HFFc6 (cell line): ENCODE measurements at regions not wholly inside any gene's neighbourhood (a gene's known extent, or its start where the extent isn't known, plus 50 kb on each side); places are given as distances from the start of the nearest gene placed in this dataset.
A peak's percentile ranks its signal among the peaks of the same experiment; 100 is the strongest.

Experiments
- DNase-seq: peaks from one replicate; pipeline ENCODE4 v3.0.0-alpha.2; 2018
- H3K27ac Mint-ChIP-seq: 2 replicates; pipeline ENCODE4 v1.8.0; 2020; ENCODE audit warnings: mild to moderate bottlenecking, mixed read lengths
- H3K27me3 Mint-ChIP-seq: 2 replicates; pipeline ENCODE4 v1.8.0; 2021; ENCODE audit warnings: mild to moderate bottlenecking, moderate library complexity, mixed read lengths; ENCODE audit not compliant: insufficient read depth
- H3K36me3 Mint-ChIP-seq: 2 replicates; pipeline ENCODE4 v1.8.0; 2021; ENCODE audit warnings: low read depth, mixed read lengths
- H3K4me1 Mint-ChIP-seq: 2 replicates; pipeline ENCODE4 v1.8.0; 2020; ENCODE audit warnings: low read depth, mixed read lengths
- H3K4me3 Mint-ChIP-seq: 2 replicates; pipeline ENCODE4 v1.8.0; 2020; ENCODE audit warnings: mild to moderate bottlenecking, moderate library complexity, mixed read lengths
- H3K9me3 Mint-ChIP-seq: 2 replicates; pipeline ENCODE4 v1.8.0; 2020; ENCODE audit warnings: mild to moderate bottlenecking, mixed read lengths
- CTCF ChIP-seq: fragments of 200-600 bp; sonication (generic); IDR thresholded peaks from 2 replicates; pipeline ENCODE4 v1.5.0; 2021; ENCODE audit warnings: antibody characterized with exemption, mild to moderate bottlenecking

- peak; percentile 74 for TF ChIP-seq CTCF
- Mint-ChIP-seq H3K4me1 (no peaks in the 10 kb centered on the region), H3K9me3 (no peaks in the 10 kb centered on the region), H3K27me3 (peaks cover 3% of the 10 kb centered on the region; the same call in 1 of the 2 replicates), H3K36me3 (no peaks in the 10 kb centered on the region), H3K4me3 (no peak overlapping the region), H3K27ac (no peak overlapping the region)
- no peak for DNase-seq
Measured at GRCh38 chr10:89954787-89955566, 253.6 kb downstream of the KIF20B start.

- no peak for DNase-seq
- no peaks in the 10 kb centered on the region for H3K36me3 Mint-ChIP-seq
- no peak overlapping the region for H3K4me3 Mint-ChIP-seq
Measured at GRCh38 chr10:89959433-89960110, 258.2 kb downstream of the KIF20B start.

GRCh38 chr10:89963451-89964102 lies 262.2 kb downstream of the KIF20B start:
- Mint-ChIP-seq H3K27me3 (no peaks in the 10 kb centered on the region; the same call in 1 of the 2 replicates), H3K9me3 (peaks cover 17% of the 10 kb centered on the region), H3K27ac (no peak overlapping the region), H3K36me3 (no peaks in the 10 kb centered on the region), H3K4me3 (no peak overlapping the region), H3K4me1 (no peaks in the 10 kb centered on the region)
- no peak for DNase-seq
- no peak for TF ChIP-seq CTCF

More at GRCh38 chr10:89959433-89960110, 258.2 kb downstream of the KIF20B start:
- peaks cover 11% of the 10 kb centered on the region for H3K9me3 Mint-ChIP-seq
- no peak for TF ChIP-seq CTCF
- H3K27ac Mint-ChIP-seq: no peak overlapping the region
- H3K27me3 Mint-ChIP-seq: no peaks in the 10 kb centered on the region
- H3K4me1 Mint-ChIP-seq: no peaks in the 10 kb centered on the region

GRCh38 chr10:89966211-89966610 lies 264.8 kb downstream of the KIF20B start:
- DNase-seq: no peak
- Mint-ChIP-seq H3K9me3 (peaks cover 17% of the 10 kb centered on the region), H3K36me3 (no peaks in the 10 kb centered on the region), H3K4me1 (no peaks in the 10 kb centered on the region), H3K4me3 (no peak overlapping the region), H3K27ac (no peak overlapping the region), H3K27me3 (no peaks in the 10 kb centered on the region; the same call in 1 of the 2 replicates)
- TF ChIP-seq CTCF: no peak

- no peak overlapping the region for H3K27ac Mint-ChIP-seq
- no peak for TF ChIP-seq CTCF
- H3K36me3 Mint-ChIP-seq: peaks cover 1% of the 10 kb centered on the region; the same call in 1 of the 2 replicates
- H3K4me1 Mint-ChIP-seq: no peaks in the 10 kb centered on the region
- no peak for DNase-seq
- H3K4me3 Mint-ChIP-seq: no peak overlapping the region
- H3K9me3 Mint-ChIP-seq: peaks cover 20% of the 10 kb centered on the region
- H3K27me3 Mint-ChIP-seq: no peaks in the 10 kb centered on the region
Measured at GRCh38 chr10:89973326-89973725, 271.9 kb downstream of the KIF20B start.
